ENCODE measurements at regions not wholly inside any gene's neighbourhood (a gene's known extent, or its start where the extent isn't known, plus 50 kb on each side); places are given as distances from the start of the nearest gene placed in this dataset.

- TF ChIP-seq CTCF (IDR thresholded peaks at IDR 0.05) (no peak), EZH2phosphoT487 (IDR thresholded peaks at IDR 0.05) (no peak)
Observed at GRCh38 chr21:22416555-22416954, 1418.3 kb downstream of the NCAM2 start.

All from neural progenitor cell (in vitro differentiated cells).